IMR-90 (cell line): ENCODE measurements at regions not wholly inside any gene's neighbourhood (a gene's known extent, or its start where the extent isn't known, plus 50 kb on each side); places are given as distances from the start of the nearest gene placed in this dataset.
A peak's percentile ranks its signal among the peaks of the same experiment; 100 is the strongest.

ENCODE experiments used
- ATAC-seq: fragments of 200-7000 bp; cut with Tn5 transposase; 2 replicates; pipeline ENCODE4 v1.9.1; 2020; ENCODE audit warnings: low read depth, mild to moderate bottlenecking, moderate library complexity
- BruUV-seq: library from RNA; stranded (reverse); fragments of 400-500 nt; replicated peaks from 2 replicates; lab custom pipeline; 2021; lab: Mats Ljungman, UMichigan
- CTCF ChIA-PET: fragments of 300-600 bp; formaldehyde crosslinking; extraction: SDS; loops from one replicate; lab custom pipeline; 2021; ENCODE audit warnings: antibody characterized with exemption; lab: Yijun Ruan, JAX
- POLR2A ChIA-PET: fragments of 300-600 bp; sonication (Branson Sonifier 250); formaldehyde crosslinking; loops from one replicate; lab custom pipeline; 2022; ENCODE audit warnings: antibody characterized with exemption; ENCODE audit not compliant: unreplicated experiment; lab: Charles Lee
- DNase-seq: peaks from one replicate; pipeline ENCODE4 v3.0.0; 2013
- H2AFZ ChIP-seq: replicated peaks from 2 replicates; pipeline ENCODE3; 2013; ENCODE audit warnings: low read length, mild to moderate bottlenecking; ENCODE audit not compliant: poor library complexity
- H2AK5ac ChIP-seq: 2 replicates; pipeline ENCODE4 v1.6.1; 2013; ENCODE audit warnings: low read depth, low read length, inconsistent platforms
- H2AK9ac ChIP-seq: replicated peaks from 2 replicates; pipeline ENCODE3; 2013; ENCODE audit warnings: mild to moderate bottlenecking, low read depth, low read length, moderate library complexity; ENCODE audit not compliant: poor library complexity
- H2BK120ac ChIP-seq: 2 replicates; pipeline ENCODE4 v1.6.1; 2013; ENCODE audit warnings: low read depth, low read length, inconsistent platforms
- H2BK15ac ChIP-seq: 3 replicates; pipeline ENCODE4 v1.6.1; 2013; ENCODE audit warnings: low read depth, low read length, inconsistent platforms
- H2BK20ac ChIP-seq: 2 replicates; pipeline ENCODE4 v1.6.1; 2013; ENCODE audit warnings: low read depth, mild to moderate bottlenecking, inconsistent platforms, low read length, moderate library complexity
- H2BK5ac ChIP-seq: 2 replicates; pipeline ENCODE4 v1.6.1; 2013; ENCODE audit warnings: mild to moderate bottlenecking, low read depth, low read length, inconsistent platforms; ENCODE audit not compliant: poor library complexity, severe bottlenecking
- H3K14ac ChIP-seq: replicated peaks from 2 replicates; pipeline ENCODE4 v1.6.1; 2013; ENCODE audit warnings: low read depth, low read length, inconsistent platforms
- H3K18ac ChIP-seq: 2 replicates; pipeline ENCODE4 v1.6.1; 2013; ENCODE audit warnings: low read depth, low read length, control low read depth
- H3K23ac ChIP-seq: 2 replicates; pipeline ENCODE4 v1.6.1; 2013; ENCODE audit warnings: low read depth, low read length, inconsistent platforms
- H3K27ac ChIP-seq: 2 replicates; pipeline ENCODE4 v1.5.1; 2013; ENCODE audit warnings: mild to moderate bottlenecking, control low read depth, low read length; ENCODE audit not compliant: insufficient read depth
- H3K27me3 ChIP-seq: 2 replicates; pipeline ENCODE4 v1.6.1; 2013; ENCODE audit warnings: low read length; ENCODE audit not compliant: control insufficient read depth, insufficient read depth
- H3K36me3 ChIP-seq: 2 replicates; pipeline ENCODE4 v1.6.1; 2013; ENCODE audit warnings: low read length, mixed read lengths; ENCODE audit not compliant: control insufficient read depth, insufficient read depth
- H3K4ac ChIP-seq: 2 replicates; pipeline ENCODE4 v1.6.1; 2013; ENCODE audit warnings: low read depth, low read length, inconsistent platforms
- H3K4me1 ChIP-seq: 2 replicates; pipeline ENCODE4 v1.6.1; 2013; ENCODE audit warnings: low read length, mixed read lengths; ENCODE audit not compliant: control insufficient read depth, insufficient read depth
- H3K4me2 ChIP-seq: 2 replicates; pipeline ENCODE4 v1.6.1; 2013; ENCODE audit warnings: low read depth, mild to moderate bottlenecking, control low read depth, low read length, moderate library complexity
- H3K4me3 ChIP-seq: 2 replicates; pipeline ENCODE4 v1.5.1; 2013; ENCODE audit warnings: low read depth, mild to moderate bottlenecking, control low read depth, low read length, moderate library complexity; ENCODE audit not compliant: insufficient read depth
- H3K56ac ChIP-seq: 2 replicates; pipeline ENCODE4 v1.6.1; 2013; ENCODE audit warnings: low read length, inconsistent platforms; ENCODE audit not compliant: insufficient read depth; ENCODE audit errors: extremely low read depth
- H3K79me1 ChIP-seq, 2 experiments: 2 replicates each; pipeline ENCODE4 v1.6.1; 2013; ENCODE audit warnings: low read length in 2 of 2, inconsistent platforms in 1 of 2, low read depth in 1 of 2
- H3K9ac ChIP-seq: 2 replicates; pipeline ENCODE4 v1.6.1; 2013; ENCODE audit warnings: low read depth, low read length, control low read depth
- H3K9me1 ChIP-seq: 2 replicates; pipeline ENCODE4 v1.6.1; 2013; ENCODE audit warnings: low read length, inconsistent platforms; ENCODE audit not compliant: insufficient read depth
- H3K9me3 ChIP-seq: 2 replicates; pipeline ENCODE4 v1.6.1; 2013; ENCODE audit warnings: low read length; ENCODE audit not compliant: control insufficient read depth, insufficient read depth
- H4K20me1 ChIP-seq: 2 replicates; pipeline ENCODE4 v1.6.1; 2013; ENCODE audit warnings: low read length, inconsistent platforms; ENCODE audit not compliant: insufficient read depth
- H4K5ac ChIP-seq: 2 replicates; pipeline ENCODE4 v1.6.1; 2013; ENCODE audit warnings: mild to moderate bottlenecking, low read depth, low read length, control low read depth
- H4K8ac ChIP-seq, 2 experiments: 2 replicates each; pipeline ENCODE4 v1.6.1; 2013; ENCODE audit warnings: low read depth in 2 of 2, low read length in 2 of 2, control low read depth in 1 of 2, inconsistent platforms in 1 of 2
- H4K91ac ChIP-seq: 2 replicates; pipeline ENCODE4 v1.6.1; 2013; ENCODE audit warnings: low read depth, low read length, inconsistent platforms; ENCODE audit not compliant: insufficient read depth
- ELK1 ChIP-seq: fragments of 150-350 bp; IDR thresholded peaks from 2 replicates; pipeline ENCODE4 v1.6.1; 2016; ENCODE audit warnings: low read depth, mild to moderate bottlenecking, low read length, moderate library complexity, borderline replicate concordance
- MAFK ChIP-seq: IDR thresholded peaks from 2 replicates; pipeline ENCODE4 v1.6.1; 2012; ENCODE audit warnings: low read depth, low read length, improper control_type of control experiment
- WGBS, 2 experiments: methylation state at CpG; one replicate each; pipeline versions ENCODE4 v1.1.5 to v1.1.7; 2013; ENCODE audit warnings: missing lambda C conversion rate in 2 of 2; ENCODE audit not compliant: insufficient read length in 1 of 2; ENCODE audit errors: extremely low coverage in 2 of 2; 5-methylcytosine and 5-hydroxymethylcytosine counted together
- dilution Hi-C: fragments of 300-500 bp; cut with HindIII; formaldehyde crosslinking; loops from one replicate; pipeline ENCODE4 v1.14.3; 2018; ENCODE audit warnings: low sequenced_read_pairs; ENCODE audit not compliant: unreplicated experiment
- in situ Hi-C: fragments of 300-500 bp; cut with MboI; formaldehyde crosslinking; loops from 3 replicates; pipeline ENCODE4 v1.14.3; 2019; ENCODE audit warnings: low sequenced_read_pairs, inconsistent platforms, mixed read lengths
- intact Hi-C: fragments of 100-400 bp; cut with micrococcal nuclease; formaldehyde crosslinking; loops from 2 replicates; pipeline ENCODE4 v1.10.0; 2022

- H3K4me2 ChIP-seq, result no peak overlapping the region
- no peak overlapping the region for H4K5ac ChIP-seq
- no peak overlapping the region for H3K23ac ChIP-seq
- in situ Hi-C loops (no loop called here), intact Hi-C loops (no loop called here), dilution Hi-C loops (no loop called here)
- H4K91ac ChIP-seq, result no peak overlapping the region
- no peak overlapping the region for H2AK5ac ChIP-seq
- H3K9ac ChIP-seq, result no peak overlapping the region
- no TSS peak for BruUV-seq
- no peak overlapping the region for H2AK9ac ChIP-seq
- ChIA-PET CTCF (no interaction called here), POLR2A (no interaction called here)
- no peak overlapping the region for H2BK15ac ChIP-seq
- ATAC-seq, result no peak
- DNase-seq, result no peak
- H4K8ac ChIP-seq, result no peak overlapping the region
- no peaks in the 10 kb centered on the region for H3K36me3 ChIP-seq
- H3K18ac ChIP-seq, result no peak overlapping the region
- no peak overlapping the region for H3K4ac ChIP-seq
- H4K20me1 ChIP-seq, result no peaks in the 10 kb centered on the region
- H3K9me1 ChIP-seq, result no peaks in the 10 kb centered on the region
- no peak overlapping the region for H3K4me3 ChIP-seq
- H2BK5ac ChIP-seq, result no peak overlapping the region
- no peak overlapping the region for H3K27ac ChIP-seq
- TF ChIP-seq MAFK, result peak; percentile 47; the same call in 1 of the 2 replicates
- no peak for TF ChIP-seq ELK1
- H3K14ac ChIP-seq, result no peak overlapping the region
- H2BK20ac ChIP-seq, result no peak overlapping the region
- H2AFZ ChIP-seq, result no peak overlapping the region
- H3K27me3 ChIP-seq, result no peaks in the 10 kb centered on the region
- H3K56ac ChIP-seq, result no peak overlapping the region
- no peaks in the 10 kb centered on the region for H3K79me1 ChIP-seq
- WGBS, 2 experiments, result no CpG with 5 or more reads among the region's 2 CpGs
- no peaks in the 10 kb centered on the region for H3K9me3 ChIP-seq
- H2BK120ac ChIP-seq, result no peak overlapping the region
- no peaks in the 10 kb centered on the region for H3K4me1 ChIP-seq
These were observed 124.5 kb downstream of the CAAP1 start for GRCh38 chr9:26768145-26768544.
